Activated B cell treated with CpG ODN at 0.5 μM for 24 hours (primary cell): ENCODE measurements at regions not wholly inside any gene's neighbourhood (a gene's known extent, or its start where the extent isn't known, plus 50 kb on each side); places are given as distances from the start of the nearest gene placed in this dataset.

Source experiments
- ATAC-seq: fragments of 200-7000 bp; cut with Tn5 transposase; one replicate; pipeline ENCODE4 v1.10.0; 2021; ENCODE audit warnings: low read depth, mild to moderate bottlenecking, moderate library complexity
- CTCF ChIA-PET: fragments of 350-600 bp; sonication (Branson Sonifier 250); formaldehyde crosslinking; loops from one replicate; lab custom pipeline; 2021; ENCODE audit warnings: antibody characterized with exemption; lab: Charles Lee
- POLR2A ChIA-PET: fragments of 350-600 bp; sonication (Branson Sonifier 250); formaldehyde crosslinking; loops from one replicate; lab custom pipeline; 2021; ENCODE audit warnings: antibody characterized with exemption; lab: Charles Lee
- DNase-seq: peaks from one replicate; pipeline ENCODE4 v3.0.0; 2022
- H3K27ac Mint-ChIP-seq: one replicate; pipeline ENCODE4 v1.8.0; 2020; ENCODE audit warnings: mixed read lengths
- H3K27me3 Mint-ChIP-seq: one replicate; pipeline ENCODE4 v1.8.0; 2021; ENCODE audit warnings: mixed read lengths
- H3K36me3 Mint-ChIP-seq: one replicate; pipeline ENCODE4 v1.8.0; 2021; ENCODE audit warnings: low read depth, mixed read lengths
- H3K4me1 Mint-ChIP-seq: one replicate; pipeline ENCODE4 v1.8.0; 2021; ENCODE audit warnings: mixed read lengths
- H3K4me3 Mint-ChIP-seq: one replicate; pipeline ENCODE4 v1.8.0; 2020; ENCODE audit warnings: mild to moderate bottlenecking, mixed read lengths
- H3K9me3 Mint-ChIP-seq: one replicate; pipeline ENCODE4 v1.8.0; 2020; ENCODE audit warnings: mixed read lengths
- CTCF ChIP-seq: fragments of 200-600 bp; IDR thresholded peaks from one replicate; pipeline ENCODE4 v1.8.0; 2022; ENCODE audit warnings: antibody characterized with exemption, mild to moderate bottlenecking
- intact Hi-C: fragments of 100-400 bp; cut with micrococcal nuclease; formaldehyde crosslinking; loops from one replicate; pipeline ENCODE4 v1.15.1; 2024

GRCh38 chr12:17661250-17661649, 428.7 kb downstream of the RERGL start:
- H3K4me3 Mint-ChIP-seq, result no peak overlapping the region
- H3K27me3 Mint-ChIP-seq, result no peaks in the 10 kb centered on the region
- ATAC-seq (no peak), DNase-seq (no peak)
- ChIA-PET POLR2A (no interaction called here), CTCF (interaction anchor here (0.7 kb wide), 1 partner anchor 19 kb away, joined by 3 read pairs; no protein-coding TSS in a partner anchor)
- no peaks in the 10 kb centered on the region for H3K4me1 Mint-ChIP-seq
- H3K36me3 Mint-ChIP-seq, result no peaks in the 10 kb centered on the region
- TF ChIP-seq CTCF, result no peak
- H3K9me3 Mint-ChIP-seq, result no peaks in the 10 kb centered on the region
- intact Hi-C loops, result no loop called here
- no peak overlapping the region for H3K27ac Mint-ChIP-seq

- DNase-seq (no peak), ATAC-seq (no peak)
- no peaks in the 10 kb centered on the region for H3K27me3 Mint-ChIP-seq
- intact Hi-C loops, result no loop called here
- H3K27ac Mint-ChIP-seq, result no peak overlapping the region
- POLR2A ChIA-PET, result no interaction called here
- no peak for TF ChIP-seq CTCF
- CTCF ChIA-PET, result no interaction called here
- H3K4me1 Mint-ChIP-seq, result no peaks in the 10 kb centered on the region
- H3K9me3 Mint-ChIP-seq, result no peaks in the 10 kb centered on the region
- no peak overlapping the region for H3K4me3 Mint-ChIP-seq
- H3K36me3 Mint-ChIP-seq, result no peaks in the 10 kb centered on the region
Observed at GRCh38 chr12:17652436-17652835, 437.6 kb downstream of the RERGL start.

- ATAC-seq (no peak), DNase-seq (no peak)
- ChIA-PET CTCF (interaction anchor here (0.8 to 1.0 kb wide), 2 partner anchors 19 to 1566 kb away, joined by 3 read pairs; no protein-coding TSS in a partner anchor), POLR2A (no interaction called here)
- peaks cover 4% of the 10 kb centered on the region for H3K4me1 Mint-ChIP-seq
- H3K9me3 Mint-ChIP-seq, result no peaks in the 10 kb centered on the region
- H3K27ac Mint-ChIP-seq, result no peak overlapping the region
- H3K4me3 Mint-ChIP-seq, result no peak overlapping the region
- H3K27me3 Mint-ChIP-seq, result no peaks in the 10 kb centered on the region
- intact Hi-C loops, result loop anchor here (2.0 kb wide), 1 partner anchor 1565 kb away; no protein-coding TSS in a partner anchor
- no peak for TF ChIP-seq CTCF
- no peaks in the 10 kb centered on the region for H3K36me3 Mint-ChIP-seq
Observed at GRCh38 chr12:17642340-17642650, 447.7 kb downstream of the RERGL start.

- no peak for TF ChIP-seq CTCF
- Mint-ChIP-seq H3K9me3 (no peaks in the 10 kb centered on the region), H3K36me3 (no peaks in the 10 kb centered on the region), H3K27ac (no peak overlapping the region), H3K27me3 (no peaks in the 10 kb centered on the region), H3K4me1 (peaks cover 4% of the 10 kb centered on the region), H3K4me3 (no peak overlapping the region)
- ATAC-seq, result no peak
- POLR2A ChIA-PET, result no interaction called here
- DNase-seq, result no peak
- intact Hi-C loops, result no loop called here
- CTCF ChIA-PET, result no interaction called here
Observed at GRCh38 chr12:17640615-17641014, 449.4 kb downstream of the RERGL start.

- no peak for DNase-seq
- no peak for TF ChIP-seq CTCF
- CTCF ChIA-PET, result no interaction called here
- POLR2A ChIA-PET, result no interaction called here
- Mint-ChIP-seq H3K27ac (no peak overlapping the region), H3K36me3 (no peaks in the 10 kb centered on the region), H3K27me3 (no peaks in the 10 kb centered on the region), H3K4me1 (no peaks in the 10 kb centered on the region), H3K4me3 (no peak overlapping the region), H3K9me3 (peaks cover 3% of the 10 kb centered on the region)
- intact Hi-C loops, result no loop called here
- ATAC-seq, result no peak
Observed at GRCh38 chr12:17618831-17619230, 471.2 kb downstream of the RERGL start.
